ENCODE measurements at regions not wholly inside any gene's neighbourhood (a gene's known extent, or its start where the extent isn't known, plus 50 kb on each side); places are given as distances from the start of the nearest gene placed in this dataset.

DNA sequence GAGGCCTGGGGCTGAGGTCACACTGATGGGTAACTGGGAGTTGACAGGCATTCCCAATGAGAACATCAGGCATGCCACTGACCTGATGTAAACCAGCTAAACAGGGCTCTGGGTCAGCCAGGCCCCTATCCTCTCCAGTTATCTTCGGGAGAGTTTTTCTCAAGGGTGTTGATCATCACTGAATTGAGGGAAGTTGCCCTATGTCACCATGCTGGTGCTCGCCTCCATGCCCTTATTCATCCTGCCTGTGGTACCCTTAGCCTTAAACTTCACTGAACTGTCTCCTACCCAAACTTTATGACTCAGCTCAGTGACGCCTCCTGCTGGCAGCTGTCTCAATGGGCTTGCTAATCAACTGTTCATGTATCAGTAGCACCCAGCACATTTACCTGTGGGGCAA is 80.7 kb upstream of the TNR start:
- TF ChIP-seq, protein P1, sequence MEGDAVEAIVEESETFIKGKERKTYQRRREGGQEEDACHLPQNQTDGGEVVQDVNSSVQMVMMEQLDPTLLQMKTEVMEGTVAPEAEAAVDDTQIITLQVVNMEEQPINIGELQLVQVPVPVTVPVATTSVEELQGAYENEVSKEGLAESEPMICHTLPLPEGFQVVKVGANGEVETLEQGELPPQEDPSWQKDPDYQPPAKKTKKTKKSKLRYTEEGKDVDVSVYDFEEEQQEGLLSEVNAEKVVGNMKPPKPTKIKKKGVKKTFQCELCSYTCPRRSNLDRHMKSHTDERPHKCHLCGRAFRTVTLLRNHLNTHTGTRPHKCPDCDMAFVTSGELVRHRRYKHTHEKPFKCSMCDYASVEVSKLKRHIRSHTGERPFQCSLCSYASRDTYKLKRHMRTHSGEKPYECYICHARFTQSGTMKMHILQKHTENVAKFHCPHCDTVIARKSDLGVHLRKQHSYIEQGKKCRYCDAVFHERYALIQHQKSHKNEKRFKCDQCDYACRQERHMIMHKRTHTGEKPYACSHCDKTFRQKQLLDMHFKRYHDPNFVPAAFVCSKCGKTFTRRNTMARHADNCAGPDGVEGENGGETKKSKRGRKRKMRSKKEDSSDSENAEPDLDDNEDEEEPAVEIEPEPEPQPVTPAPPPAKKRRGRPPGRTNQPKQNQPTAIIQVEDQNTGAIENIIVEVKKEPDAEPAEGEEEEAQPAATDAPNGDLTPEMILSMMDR (optimal IDR thresholded peaks at IDR 0.05 in 1 of 3, IDR thresholded peaks at IDR 0.05 in 1 of 3, conservative IDR thresholded peaks at IDR 0.05 in 1 of 3; ENCODE audit: extremely low read depth in 1 of 3, insufficient read depth in 2 of 3, low read length in 3 of 3): peak; percentile 42 to 60 (median 59)
- no peak for TF ChIP-seq EZH2 (IDR thresholded peaks at IDR 0.05; ENCODE audit: low read length)
